H1 (cell line): ENCODE measurements at regions not wholly inside any gene's neighbourhood (a gene's known extent, or its start where the extent isn't known, plus 50 kb on each side); places are given as distances from the start of the nearest gene placed in this dataset.

ENCODE experiments used
- CTCF ChIA-PET: fragments of 300-600 bp; sonication (Branson Sonifier 250); formaldehyde crosslinking; loops from one replicate; lab custom pipeline; 2021; ENCODE audit not compliant: partially characterized antibody; lab: Charles Lee
- POLR2A ChIA-PET: fragments of 300-600 bp; sonication (Branson Sonifier 250); formaldehyde crosslinking; loops from one replicate; lab custom pipeline; 2021; ENCODE audit warnings: inconsistent platforms; ENCODE audit not compliant: partially characterized antibody; lab: Charles Lee
- DNase-seq, 2 experiments: peaks; one replicate each; pipeline versions ENCODE4 v3.0.0 to v3.0.0-alpha.2; 2010 to 2022; ENCODE audit warnings: low spot score in 2 of 2, low read depth in 1 of 2, mixed read lengths in 1 of 2
- FAIRE-seq: peaks from 2 replicates; lab custom pipeline; 2011; peaks lifted over from hg19 to GRCh38; lab: Jason Lieb, UNC
- H2AFZ ChIP-seq: 2 replicates; pipeline ENCODE4 v1.8.1; 2012; ENCODE audit warnings: low read length, inconsistent platforms
- H2AK5ac ChIP-seq: 2 replicates; pipeline ENCODE4 v1.6.1; 2013; ENCODE audit warnings: low read depth, low read length
- H2BK120ac ChIP-seq: replicated peaks from 2 replicates; pipeline ENCODE3; 2013; ENCODE audit warnings: low read depth, low read length, inconsistent platforms
- H2BK12ac ChIP-seq: 2 replicates; pipeline ENCODE4 v1.6.1; 2013; ENCODE audit warnings: low read depth, low read length
- H2BK15ac ChIP-seq: 2 replicates; pipeline ENCODE4 v1.6.1; 2013; ENCODE audit warnings: low read length
- H2BK20ac ChIP-seq: 2 replicates; pipeline ENCODE4 v1.6.1; 2013; ENCODE audit warnings: low read length
- H2BK5ac ChIP-seq: 2 replicates; pipeline ENCODE4 v1.6.1; 2013; ENCODE audit warnings: low read depth, low read length
- H3K14ac ChIP-seq: 2 replicates; pipeline ENCODE4 v1.6.1; 2013; ENCODE audit warnings: inconsistent platforms; ENCODE audit not compliant: insufficient read length
- H3K18ac ChIP-seq: 2 replicates; pipeline ENCODE4 v1.6.1; 2013; ENCODE audit warnings: low read length; ENCODE audit errors: extremely low read depth
- H3K23ac ChIP-seq: 2 replicates; pipeline ENCODE4 v1.6.1; 2013; ENCODE audit warnings: inconsistent platforms; ENCODE audit not compliant: insufficient read length
- H3K23me2 ChIP-seq: 2 replicates; pipeline ENCODE4 v1.6.1; 2013; ENCODE audit warnings: low read depth, low read length
- H3K27ac ChIP-seq: 2 replicates; pipeline ENCODE4 v1.6.1; 2011; ENCODE audit warnings: low read depth, low read length, inconsistent platforms
- H3K27me3 ChIP-seq, 4 experiments: replicated peaks in 1 of 4; 1 replicate in 1 of 4; 2 replicates in 3 of 4; pipeline versions ENCODE4 v1.6.1 to v1.8.1; 2011 to 2013; ENCODE audit warnings: low read length in 3 of 4, mild to moderate bottlenecking in 3 of 4, inconsistent platforms in 2 of 4, mixed read lengths in 2 of 4, moderate library complexity in 1 of 4; ENCODE audit not compliant: control insufficient read depth in 3 of 4, insufficient read depth in 3 of 4; ENCODE audit errors: extremely low read depth in 1 of 4
- H3K36me3 ChIP-seq, 4 experiments: 2 replicates each; pipeline versions ENCODE4 v1.6.1 to v1.8.1; 2011 to 2013; ENCODE audit warnings: mild to moderate bottlenecking in 4 of 4, low read length in 3 of 4, moderate library complexity in 2 of 4, control low read depth in 1 of 4, inconsistent platforms in 1 of 4; ENCODE audit not compliant: insufficient read depth in 4 of 4, control insufficient read depth in 2 of 4
- H3K4ac ChIP-seq: replicated peaks from 2 replicates; pipeline ENCODE3; 2013; ENCODE audit warnings: low read length, low read depth, mixed read lengths, inconsistent platforms; ENCODE audit not compliant: insufficient read length
- H3K4me1 ChIP-seq, 4 experiments: replicated peaks in 1 of 4; 1 replicate in 1 of 4; 2 replicates in 3 of 4; pipeline versions ENCODE4 v1.6.1 to v1.8.1; 2011 to 2013; ENCODE audit warnings: low read length in 3 of 4, inconsistent platforms in 2 of 4, mixed read lengths in 1 of 4; ENCODE audit not compliant: insufficient read depth in 4 of 4, control insufficient read depth in 3 of 4
- H3K4me2 ChIP-seq, 2 experiments: 2 replicates each; pipeline versions ENCODE4 v1.6.1 to v1.8.1; 2011 to 2013; ENCODE audit warnings: low read depth in 2 of 2, low read length in 2 of 2, control low read depth in 1 of 2, inconsistent platforms in 1 of 2, mild to moderate bottlenecking in 1 of 2; ENCODE audit not compliant: insufficient read depth in 1 of 2
- H3K4me3 ChIP-seq, 4 experiments: fragments of 200-600, 300-600 bp in 1 of 4; sonication (generic), shearing (Covaris generic), sonication (Bioruptor Twin) in 1 of 4; 2 replicates each; pipeline versions ENCODE4 v1.5.1 to v1.8.1; 2011 to 2016; ENCODE audit warnings: low read length in 4 of 4, low read depth in 3 of 4, control low read depth in 2 of 4, inconsistent platforms in 2 of 4, mild to moderate bottlenecking in 2 of 4, mixed read lengths in 1 of 4, moderate library complexity in 1 of 4; ENCODE audit not compliant: insufficient read depth in 2 of 4; ENCODE audit errors: extremely low read depth in 1 of 4
- H3K56ac ChIP-seq: replicated peaks from 2 replicates; pipeline ENCODE3; 2013; ENCODE audit warnings: low read depth, mild to moderate bottlenecking, mixed read lengths, low read length, inconsistent platforms; ENCODE audit not compliant: insufficient read length
- H3K79me1 ChIP-seq: 2 replicates; pipeline ENCODE4 v1.6.1; 2013; ENCODE audit warnings: low read depth, low read length, control low read depth
- H3K79me2 ChIP-seq, 2 experiments: 2 replicates each; pipeline versions ENCODE4 v1.6.1 to v1.8.1; 2012 to 2013; ENCODE audit warnings: low read length in 2 of 2, mild to moderate bottlenecking in 2 of 2, inconsistent platforms in 1 of 2; ENCODE audit not compliant: insufficient read depth in 2 of 2, control insufficient read depth in 1 of 2
- H3K9ac ChIP-seq, 4 experiments: replicated peaks in 1 of 4; 1 replicate in 1 of 4; 2 replicates in 3 of 4; pipeline versions ENCODE4 v1.6.1 to v1.8.1; 2011 to 2013; ENCODE audit warnings: low read depth in 3 of 4, low read length in 3 of 4, control low read depth in 2 of 4, mild to moderate bottlenecking in 2 of 4, moderate library complexity in 2 of 4, inconsistent platforms in 1 of 4; ENCODE audit errors: extremely low read depth in 1 of 4
- H3K9me3 ChIP-seq, 2 experiments: 2 replicates each; pipeline versions ENCODE4 v1.6.1 to v1.8.1; 2012 to 2013; ENCODE audit warnings: mild to moderate bottlenecking in 2 of 2, moderate library complexity in 2 of 2, control low read depth in 1 of 2, inconsistent platforms in 1 of 2, low read depth in 1 of 2, low read length in 1 of 2, mixed read lengths in 1 of 2; ENCODE audit not compliant: insufficient read depth in 2 of 2
- H4K20me1 ChIP-seq, 2 experiments: replicated peaks in 1 of 2; 2 replicates each; pipeline versions ENCODE3 to v1.8.1; 2011 to 2013; ENCODE audit warnings: inconsistent platforms in 2 of 2, low read length in 2 of 2, mild to moderate bottlenecking in 1 of 2; ENCODE audit not compliant: insufficient read depth in 2 of 2, control insufficient read depth in 1 of 2
- H4K5ac ChIP-seq: 2 replicates; pipeline ENCODE4 v1.6.1; 2013; ENCODE audit warnings: low read length, low read depth, mixed read lengths, inconsistent platforms; ENCODE audit not compliant: insufficient read length
- H4K8ac ChIP-seq: 2 replicates; pipeline ENCODE4 v1.8.0; 2013; ENCODE audit warnings: mild to moderate bottlenecking, moderate library complexity, low read length, inconsistent platforms; ENCODE audit not compliant: insufficient read depth; ENCODE audit errors: extremely low read depth
- H4K91ac ChIP-seq: replicated peaks from 2 replicates; pipeline ENCODE3; 2013; ENCODE audit warnings: low read length, mixed read lengths, inconsistent platforms; ENCODE audit not compliant: insufficient read length
- GTF2F1 ChIP-seq: IDR thresholded peaks from 2 replicates; pipeline ENCODE4 v1.6.1; 2012; ENCODE audit warnings: low read depth, low read length, improper control_type of control experiment, borderline replicate concordance
- NRF1 ChIP-seq: IDR thresholded peaks from 2 replicates; pipeline ENCODE4 v1.6.1; 2011; ENCODE audit warnings: mild to moderate bottlenecking, low read depth, low read length, improper control_type of control experiment
- POU5F1 ChIP-seq: IDR thresholded peaks from 2 replicates; pipeline ENCODE4 v1.6.1; 2011; ENCODE audit warnings: low read depth, mild to moderate bottlenecking, low read length, moderate library complexity
- RXRA ChIP-seq: IDR thresholded peaks from 2 replicates; pipeline ENCODE4 v1.6.1; 2011; ENCODE audit warnings: low read depth, mild to moderate bottlenecking, low read length, moderate library complexity; ENCODE audit not compliant: insufficient read depth
- SP1 ChIP-seq: IDR thresholded peaks from 2 replicates; pipeline ENCODE4 v1.6.1; 2011; ENCODE audit warnings: low read depth, low read length
- WGBS, 2 experiments: shearing (Covaris generic) in 1 of 2; methylation state at CpG; one replicate each; pipeline versions ENCODE4 v1.1.6 to v1.1.7; 2013 to 2015; ENCODE audit warnings: low lambda C conversion rate in 2 of 2, mixed read lengths in 2 of 2, inconsistent platforms in 1 of 2, low coverage in 1 of 2, missing lambda C conversion rate in 1 of 2; ENCODE audit not compliant: insufficient replicate concordance in 2 of 2, insufficient coverage in 1 of 2, insufficient read length in 1 of 2; ENCODE audit errors: extremely low coverage in 1 of 2, missing lambda C conversion rate in 1 of 2; 5-methylcytosine and 5-hydroxymethylcytosine counted together

DNA sequence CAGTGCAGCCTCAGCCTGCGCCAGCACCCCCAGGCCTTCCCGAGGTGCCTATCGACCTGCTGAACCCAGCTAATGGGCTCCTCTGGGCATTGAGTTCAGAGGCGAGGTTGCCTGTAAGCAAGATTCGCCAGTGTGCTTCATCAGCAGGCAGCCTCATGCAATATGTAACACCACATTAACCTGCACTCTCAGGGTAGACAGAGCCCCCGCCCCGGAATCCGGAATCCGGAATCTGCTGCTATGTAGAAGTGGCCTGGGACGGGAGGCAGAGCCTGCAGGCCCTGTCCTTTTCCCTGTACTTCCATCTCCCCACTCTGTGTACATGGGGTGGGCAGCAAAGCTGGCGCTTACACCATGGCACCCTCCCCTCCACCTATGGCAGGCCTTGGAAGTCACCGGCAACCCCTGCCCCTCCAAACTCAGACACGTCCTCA is 83.9 kb upstream of the RET start:
- Histone ChIP-seq H3K9ac (no peak overlapping the region), H3K27me3 (no peaks in the 10 kb centered on the region), H4K91ac (no peak overlapping the region), H3K36me3 (no peaks in the 10 kb centered on the region), H2BK20ac (no peak overlapping the region), H3K4ac (no peak overlapping the region), H3K79me1 (no peaks in the 10 kb centered on the region), H4K8ac (no peak overlapping the region; the same call in 1 of the 2 replicates), H4K20me1 (no peaks in the 10 kb centered on the region), H2BK5ac (no peak overlapping the region; the same call in 1 of the 2 replicates), H3K14ac (no peak overlapping the region), H2BK12ac (no peak overlapping the region), H3K18ac (no peak overlapping the region), H2BK120ac (no peak overlapping the region), H3K4me2 (no peak overlapping the region), H2AK5ac (no peak overlapping the region), H3K4me3 (no peak overlapping the region), H3K23ac (no peak overlapping the region), H3K9me3 (no peaks in the 10 kb centered on the region), H4K5ac (no peak overlapping the region), H3K27ac (no peak overlapping the region), H2AFZ (no peak overlapping the region), H2BK15ac (no peak overlapping the region), H3K23me2 (no peaks in the 10 kb centered on the region), H3K79me2 (no peaks in the 10 kb centered on the region), H3K56ac (no peak overlapping the region), H3K4me1 (no peaks in the 10 kb centered on the region)
- FAIRE-seq (no peak), DNase-seq (no peak)
- TF ChIP-seq SP1 (no peak), RXRA (no peak), GTF2F1 (no peak), NRF1 (no peak), POU5F1 (no peak)
- WGBS, 2 experiments, result 93% methylated on average over 13 of the region's 13 CpGs; no CpG with 5 or more reads in 1 of the 2 experiments
- ChIA-PET POLR2A (interaction anchor here (1.0 to 1.4 kb wide), 2 partner anchors 8 to 19 kb away, joined by 3 read pairs; no protein-coding TSS in a partner anchor), CTCF (no interaction called here)
